Ovary (tissue), 7 donors: ENCODE measurements at regions not wholly inside any gene's neighbourhood (a gene's known extent, or its start where the extent isn't known, plus 50 kb on each side); places are given as distances from the start of the nearest gene placed in this dataset.

ENCODE experiments used
- DNase-seq, 5 donors: peaks; one replicate each; pipeline ENCODE4 v3.0.0-alpha.2; 2019 to 2020
- H3K27ac ChIP-seq, 2 donors: fragments of 200-600 bp; one replicate each; pipeline versions ENCODE4 v1.5.1 to v1.8.0; 2019 to 2022
- H3K27me3 ChIP-seq: fragments of 200-600 bp; one replicate; pipeline ENCODE4 v1.8.0; 2022
- H3K36me3 ChIP-seq: fragments of 200-600 bp; sonication (generic); one replicate; pipeline ENCODE4 v1.5.1; 2019
- H3K4me1 ChIP-seq: one replicate; pipeline ENCODE4 v1.8.1; 2013; ENCODE audit warnings: mild to moderate bottlenecking, moderate library complexity; ENCODE audit not compliant: insufficient read depth
- H3K4me3 ChIP-seq: fragments of 200-600 bp; sonication (generic); one replicate; pipeline ENCODE4 v1.5.1; 2017
- H3K9me3 ChIP-seq, 2 donors: fragments of 200-600 bp in 1 of 2; sonication (generic) in 1 of 2; one replicate each; pipeline versions ENCODE4 v1.5.1 to v1.8.1; 2013 to 2019; ENCODE audit warnings: mild to moderate bottlenecking in 1 of 2, moderate library complexity in 1 of 2
- CTCF ChIP-seq, 3 donors: fragments of 450-650 bp in 2 of 3; fragments of 200-600 bp in 1 of 3; IDR thresholded peaks; one replicate each; pipeline versions ENCODE4 v1.5.1 to v1.8.0; 2016 to 2022; ENCODE audit warnings: antibody characterized with exemption in 3 of 3, mild to moderate bottlenecking in 1 of 3
- EP300 ChIP-seq: sonication (generic); formaldehyde crosslinking; IDR thresholded peaks from one replicate; pipeline ENCODE4 v1.6.1; 2017; ENCODE audit warnings: antibody characterized with exemption
- POLR2A ChIP-seq: fragments of 450-650 bp; IDR thresholded peaks from one replicate; pipeline ENCODE4 v1.6.1; 2017; ENCODE audit warnings: antibody characterized with exemption, mild to moderate bottlenecking, moderate library complexity
- WGBS, 3 donors: extraction: QIAGEN DNeasy Blood & Tissue Kit in 1 of 3; methylation state at CpG; one replicate each; pipeline versions ENCODE4 v1.1.5 to v1.1.7; 2013 to 2017; 5-methylcytosine and 5-hydroxymethylcytosine counted together
- intact Hi-C, 4 donors: fragments of 100-400 bp; cut with DNase I; formaldehyde crosslinking; loops; one replicate each; pipeline versions ENCODE4 v1.11.0 to v1.15.1; 2022 to 2023
- donor health status: DM: no; HTN: no; CAD: no; lungs with moderate emphysema.
- donor health status: DM: no; HTN: no; CAD: no.
- donor health status: Bipolar disorder and iron deficiency.
- donor health status: DM: no; HTN: no; CAD: no.
- donor health status: DM: yes; HTN: yes; CAD: no.

- no peak overlapping the region for H3K4me3 ChIP-seq
- intact Hi-C loops, result no loop called here
- WGBS, 3 donors, result 64 to 85% (median 69%) methylated on average over 2 of the region's 2 CpGs
- H3K36me3 ChIP-seq, result no peaks in the 10 kb centered on the region
- no peak overlapping the region for H3K27ac ChIP-seq
- no peaks in the 10 kb centered on the region for H3K4me1 ChIP-seq
- no peaks in the 10 kb centered on the region for H3K27me3 ChIP-seq
- peaks cover 0 to 4% of the 10 kb centered on the region in 2 donors for H3K9me3 ChIP-seq
- TF ChIP-seq CTCF (IDR thresholded peaks at IDR 0.05), result no peak
- TF ChIP-seq POLR2A, result no peak
- no peak for TF ChIP-seq EP300
- no peak for DNase-seq
Observed at GRCh38 chr10:85187047-85187446, 858.7 kb downstream of the CCSER2 start.

DNA sequence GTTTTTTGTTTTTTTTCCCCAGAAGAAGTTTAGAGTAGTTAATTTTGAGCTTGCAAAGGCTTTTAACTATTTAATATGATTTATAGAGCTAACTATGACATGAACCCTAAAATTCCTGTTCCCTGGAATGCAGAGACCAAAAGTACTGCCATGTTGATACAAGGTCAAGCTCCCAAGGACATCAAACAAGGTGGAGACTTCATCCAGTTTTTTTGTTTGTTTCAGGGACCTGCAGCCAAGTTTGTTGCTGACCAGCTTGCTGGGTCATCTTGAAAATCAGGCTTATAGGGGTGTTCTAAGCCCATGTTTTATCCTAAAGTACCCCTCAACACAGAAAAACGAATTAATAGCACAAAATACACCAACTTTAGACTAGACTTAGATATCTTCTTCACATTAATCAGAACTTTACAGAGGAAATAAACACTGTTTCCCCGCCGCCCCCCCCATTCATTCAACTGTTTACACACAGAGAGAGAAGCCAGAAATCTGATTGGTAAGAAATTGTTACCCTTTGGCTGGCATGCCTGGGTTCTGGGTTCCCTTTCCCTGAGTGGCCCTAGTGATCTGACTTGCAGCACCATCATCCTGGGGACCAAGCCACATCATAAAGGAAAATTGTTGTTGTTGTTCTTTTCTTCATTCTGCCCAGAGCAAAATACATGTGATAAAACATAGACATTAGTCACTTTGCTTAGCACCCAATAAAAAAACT lies 860.5 kb downstream of the CCSER2 start:
- WGBS, 3 donors, result 41 to 46% (median 42%) methylated on average over 3 of the region's 3 CpGs
- H3K27me3 ChIP-seq, result no peaks in the 10 kb centered on the region
- no peaks in the 10 kb centered on the region for H3K36me3 ChIP-seq
- H3K4me3 ChIP-seq, result no peak overlapping the region
- intact Hi-C loops, result no loop called here
- H3K4me1 ChIP-seq, result no peaks in the 10 kb centered on the region
- no peak overlapping the region for H3K27ac ChIP-seq
- H3K9me3 ChIP-seq, result peaks cover 0 to 4% of the 10 kb centered on the region in 2 donors
- no peak for DNase-seq
- TF ChIP-seq EP300, result no peak
- no peak for TF ChIP-seq POLR2A
- no peak for TF ChIP-seq CTCF (IDR thresholded peaks at IDR 0.05)

DNA sequence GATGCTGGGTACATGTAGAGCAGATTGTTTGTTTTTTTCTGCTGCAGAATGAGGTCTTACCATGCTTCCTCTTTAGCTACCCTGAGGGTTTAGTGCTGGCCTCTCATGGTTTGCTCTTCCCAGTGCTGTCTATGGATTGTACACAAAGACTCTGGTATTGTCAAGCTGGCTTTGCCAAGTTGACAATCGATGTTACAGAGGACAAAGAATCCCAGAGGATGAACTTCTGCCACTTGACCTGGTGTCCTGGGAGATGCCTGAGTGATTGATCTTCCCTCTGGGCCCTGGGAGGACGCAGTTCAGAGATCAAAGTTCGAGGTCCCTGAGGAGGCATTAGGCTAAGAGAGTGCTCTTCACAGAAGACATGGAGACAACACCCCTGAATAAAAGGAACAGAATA lies 865.4 kb downstream of the CCSER2 start:
- Histone ChIP-seq H3K36me3 (no peaks in the 10 kb centered on the region), H3K4me1 (no peaks in the 10 kb centered on the region), H3K27ac (no peak overlapping the region), H3K9me3 (no peaks in the 10 kb centered on the region), H3K27me3 (no peaks in the 10 kb centered on the region), H3K4me3 (no peak overlapping the region)
- WGBS, 3 donors, result 39 to 47% (median 44%) methylated on average over 3 of the region's 3 CpGs
- intact Hi-C loops, result no loop called here
- no peak for TF ChIP-seq POLR2A
- TF ChIP-seq EP300, result no peak
- no peak for TF ChIP-seq CTCF (IDR thresholded peaks at IDR 0.05)
- DNase-seq, result no peak

GRCh38 chr10:85194706-85195105 lies 866.3 kb downstream of the CCSER2 start:
- Histone ChIP-seq H3K27ac (no peak overlapping the region), H3K27me3 (no peaks in the 10 kb centered on the region), H3K4me1 (no peaks in the 10 kb centered on the region), H3K4me3 (no peak overlapping the region), H3K36me3 (no peaks in the 10 kb centered on the region), H3K9me3 (no peaks in the 10 kb centered on the region)
- intact Hi-C loops, result no loop called here
- TF ChIP-seq EP300 (no peak), CTCF (IDR thresholded peaks at IDR 0.05) (no peak), POLR2A (no peak)
- 28 to 59% (median 56%) methylated on average over 1 of the region's 1 CpG for WGBS, 3 donors
- no peak for DNase-seq
